Jurkat, Clone E6-1 (cell line): ENCODE measurements at regions not wholly inside any gene's neighbourhood (a gene's known extent, or its start where the extent isn't known, plus 50 kb on each side); places are given as distances from the start of the nearest gene placed in this dataset.

ENCODE experiments used
- DNase-seq: peaks from one replicate; pipeline ENCODE4 v3.0.0-alpha.2; 2011; ENCODE audit warnings: low read depth, low spot score
- H3K4me3 ChIP-seq: 2 replicates; pipeline ENCODE4 v1.5.1; 2011; ENCODE audit warnings: mild to moderate bottlenecking, low read length, control low read depth, moderate library complexity

DNA sequence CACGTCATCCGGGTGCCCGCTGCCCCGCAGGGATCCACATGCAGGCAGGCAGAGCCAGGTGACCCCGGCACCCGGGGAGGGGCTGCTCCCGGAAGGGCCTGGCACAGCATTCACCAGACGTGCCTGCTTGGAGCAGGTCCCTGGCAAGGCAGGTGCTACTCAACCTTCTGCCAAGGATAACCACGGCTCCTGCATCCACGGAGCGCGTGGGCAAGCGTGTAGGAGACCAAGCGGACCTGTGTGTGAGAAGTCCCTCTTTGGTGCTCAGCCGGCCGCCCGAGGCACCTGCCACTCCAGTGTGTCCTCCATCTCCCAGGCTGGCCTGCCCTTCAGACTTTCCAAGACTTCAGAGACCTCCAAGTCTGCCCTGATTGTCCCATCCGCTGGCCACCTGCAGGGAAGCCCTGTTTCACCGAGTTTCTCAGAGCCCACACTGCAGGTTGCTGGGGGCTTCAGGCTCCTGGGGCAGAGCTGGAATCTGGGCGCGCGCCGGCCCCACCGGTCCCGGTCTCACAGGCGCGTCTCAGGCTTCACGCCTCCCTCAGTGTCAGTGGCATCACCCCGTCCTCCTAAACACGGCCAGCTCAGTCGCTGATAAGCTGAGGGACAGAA is 124.3 kb downstream of the DLL1 start:
- no peak for DNase-seq
- no peak overlapping the region for H3K4me3 ChIP-seq

DNA sequence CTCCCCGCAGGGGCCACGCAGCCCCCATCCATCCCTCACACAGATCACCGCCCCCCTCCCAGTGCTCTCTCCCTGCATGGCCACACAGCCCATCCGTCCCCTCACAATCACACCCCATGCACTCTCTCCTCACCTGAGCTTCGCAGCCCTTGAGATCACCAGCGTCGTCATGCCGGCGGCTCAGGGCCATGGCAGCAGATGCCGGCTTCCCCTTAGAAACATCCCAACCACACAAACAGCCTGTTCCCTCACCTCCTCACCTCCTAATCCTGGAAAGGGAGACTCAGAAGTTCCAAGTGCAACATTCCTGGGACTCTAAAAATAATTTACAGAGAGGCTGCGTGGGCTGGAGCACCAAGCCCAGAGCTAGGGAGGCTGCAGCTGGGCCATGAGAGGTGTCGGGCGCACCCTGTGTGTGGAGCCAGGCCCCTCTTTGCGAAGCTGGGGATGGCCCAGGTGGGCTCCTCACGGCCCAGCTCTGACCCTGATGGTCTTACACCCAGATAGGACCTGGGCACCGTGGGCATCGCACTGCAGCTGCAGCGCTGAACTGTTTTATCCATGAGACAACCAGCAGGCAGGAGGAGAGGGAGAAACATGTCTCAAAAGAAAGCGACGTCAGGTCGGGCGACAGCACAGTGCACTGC is 125.3 kb downstream of the DLL1 start:
- H3K4me3 ChIP-seq = no peak overlapping the region
- no peak for DNase-seq

DNA sequence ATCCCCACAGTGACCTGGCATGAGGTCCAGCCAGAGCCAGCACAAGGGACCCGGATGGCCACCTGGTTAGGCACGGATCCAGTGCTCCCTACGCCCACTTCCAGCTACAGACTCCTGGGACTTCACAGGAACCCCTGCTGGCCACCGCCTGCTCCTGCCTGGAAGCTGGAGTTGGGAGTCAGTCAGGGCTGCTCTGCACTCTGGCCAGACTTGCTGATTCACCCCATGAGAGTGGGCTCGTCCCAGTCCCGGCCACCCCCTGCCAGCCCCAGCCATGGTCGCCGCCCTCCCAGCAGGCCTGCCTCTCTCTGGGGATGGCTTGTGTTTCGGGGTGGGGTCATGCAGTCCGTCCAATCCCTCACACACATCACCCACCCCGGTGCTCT is 125.8 kb downstream of the DLL1 start:
- H3K4me3 ChIP-seq = no peak overlapping the region
- DNase-seq = no peak

DNA sequence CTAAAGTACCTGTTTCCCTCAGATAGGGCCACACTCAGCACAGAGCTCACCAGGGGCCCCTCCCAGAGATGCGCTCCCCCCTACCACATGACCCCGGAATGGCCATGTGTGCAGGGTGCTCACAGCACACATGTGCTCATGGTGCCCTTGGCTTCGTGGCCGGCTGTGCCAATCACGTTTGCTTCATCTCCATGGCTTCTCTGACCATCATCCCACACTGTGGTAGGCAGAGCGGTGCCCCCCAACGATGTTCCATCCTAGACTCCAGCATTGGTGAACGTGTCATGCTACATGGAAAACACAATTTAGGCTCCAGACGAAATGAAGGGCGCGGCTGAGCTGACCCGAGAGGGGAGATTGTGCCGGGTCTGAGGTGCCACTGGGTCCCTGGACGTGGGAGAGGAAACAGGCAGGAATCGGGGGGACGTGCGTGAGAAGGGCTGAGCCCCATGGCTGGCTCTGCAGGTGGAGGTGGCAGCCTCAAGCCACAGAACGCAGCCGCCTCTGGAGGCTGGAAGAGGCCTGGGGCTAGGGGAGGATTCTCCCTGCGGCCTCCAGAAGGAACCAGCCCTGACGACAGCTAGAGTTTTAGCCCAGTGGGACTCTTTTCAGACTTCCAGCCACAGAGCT is 126.5 kb downstream of the DLL1 start:
- no peak for DNase-seq
- no peak overlapping the region for H3K4me3 ChIP-seq

DNA sequence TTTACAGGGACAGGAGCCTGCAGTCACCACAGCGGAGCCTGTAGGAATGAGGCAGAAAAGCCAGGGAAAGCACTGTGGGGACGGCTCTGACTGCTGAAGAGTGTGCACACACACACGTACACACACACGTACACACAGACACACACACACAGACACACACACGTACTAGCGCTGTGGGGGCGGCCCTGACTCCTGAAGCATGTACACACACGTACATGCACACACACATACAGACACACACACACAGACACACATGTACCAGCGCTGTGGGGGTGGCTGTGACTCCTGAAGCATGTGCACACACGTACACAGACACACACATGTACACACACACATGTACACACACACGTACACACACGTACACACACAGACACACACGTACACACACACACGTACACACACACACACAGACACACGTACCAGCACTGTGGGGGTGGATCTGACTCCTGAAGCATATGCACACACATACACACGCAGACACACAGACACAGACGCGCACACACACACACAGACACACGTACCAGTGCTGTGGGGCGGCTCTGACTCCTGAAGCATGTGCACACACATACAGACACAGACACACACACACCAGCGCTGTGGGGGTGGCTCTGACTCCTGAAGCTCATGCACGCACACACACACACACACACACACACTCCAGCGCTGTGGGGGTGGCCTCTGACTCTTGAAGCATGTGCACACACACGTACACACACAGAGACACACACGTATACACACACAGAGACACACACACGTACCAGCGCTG is 127.3 kb downstream of the DLL1 start:
- no peak for DNase-seq
- no peak overlapping the region for H3K4me3 ChIP-seq

DNA sequence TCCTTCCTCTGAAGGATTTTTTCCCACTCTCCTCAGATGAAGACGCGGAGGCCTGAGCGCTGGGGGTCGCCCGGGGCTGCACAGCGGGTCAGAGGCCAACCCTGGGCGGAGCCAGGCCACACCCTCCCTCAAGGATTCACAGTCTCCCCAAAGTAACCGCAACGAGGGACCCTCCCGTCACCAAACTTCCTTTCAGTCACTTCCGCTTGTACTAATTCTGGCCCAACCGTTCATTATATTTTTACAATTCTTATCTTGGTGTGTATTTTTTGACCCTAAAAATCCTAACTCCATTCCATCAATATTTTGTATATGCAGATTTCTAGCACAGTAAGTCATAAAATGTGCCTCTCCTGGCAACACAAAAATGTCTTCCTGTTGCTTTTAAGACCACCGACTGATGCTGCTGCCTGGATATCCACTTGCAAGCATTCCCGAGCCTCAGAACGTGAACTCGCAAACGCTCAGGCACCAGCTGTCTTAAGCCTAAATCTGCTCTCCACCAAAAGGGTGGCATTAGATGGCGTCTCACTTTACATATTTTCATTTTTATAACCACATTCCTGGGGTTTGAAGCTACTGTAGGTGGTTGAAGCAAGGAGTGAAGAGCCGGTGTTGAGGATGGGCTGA is 128.0 kb downstream of the DLL1 start:
- no peak for DNase-seq
- H3K4me3 ChIP-seq = no peak overlapping the region

DNA sequence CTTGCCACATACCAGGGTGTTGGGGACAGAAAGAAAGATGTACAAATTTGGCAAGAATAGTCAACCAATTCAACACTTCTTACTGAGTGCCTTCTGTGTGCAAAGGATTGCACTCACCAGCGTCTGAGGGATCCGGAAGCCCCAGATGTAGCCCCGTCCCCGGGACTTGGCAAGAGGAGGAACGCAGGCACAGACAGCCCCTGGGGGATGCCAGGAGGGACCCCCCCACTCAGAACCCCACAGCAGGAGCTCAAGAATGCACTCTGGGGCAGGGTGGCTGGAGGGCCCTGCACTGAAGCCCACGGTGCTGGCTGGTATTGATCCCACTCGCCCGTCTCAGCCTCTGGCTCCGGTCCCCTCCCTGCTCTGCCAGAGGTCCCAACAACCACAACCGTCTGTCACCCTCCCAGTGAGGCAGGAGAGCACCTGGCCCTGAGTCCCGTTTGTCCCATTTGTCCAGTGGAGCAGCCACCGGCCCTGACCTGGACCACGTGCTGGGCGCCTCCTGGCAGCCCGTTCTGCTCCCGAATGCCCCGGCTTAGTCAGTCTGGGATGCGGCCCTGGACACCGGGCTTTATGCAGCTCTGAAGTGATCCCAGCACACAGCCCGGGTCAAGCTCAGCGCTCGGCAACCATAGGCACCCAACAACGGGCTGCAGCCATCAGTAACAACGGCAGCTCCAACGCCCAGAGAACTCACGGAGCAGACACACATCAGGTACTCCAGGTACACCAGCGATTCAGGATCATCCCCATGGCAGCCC is 128.7 kb downstream of the DLL1 start:
- no peak overlapping the region for H3K4me3 ChIP-seq
- DNase-seq = no peak

DNA sequence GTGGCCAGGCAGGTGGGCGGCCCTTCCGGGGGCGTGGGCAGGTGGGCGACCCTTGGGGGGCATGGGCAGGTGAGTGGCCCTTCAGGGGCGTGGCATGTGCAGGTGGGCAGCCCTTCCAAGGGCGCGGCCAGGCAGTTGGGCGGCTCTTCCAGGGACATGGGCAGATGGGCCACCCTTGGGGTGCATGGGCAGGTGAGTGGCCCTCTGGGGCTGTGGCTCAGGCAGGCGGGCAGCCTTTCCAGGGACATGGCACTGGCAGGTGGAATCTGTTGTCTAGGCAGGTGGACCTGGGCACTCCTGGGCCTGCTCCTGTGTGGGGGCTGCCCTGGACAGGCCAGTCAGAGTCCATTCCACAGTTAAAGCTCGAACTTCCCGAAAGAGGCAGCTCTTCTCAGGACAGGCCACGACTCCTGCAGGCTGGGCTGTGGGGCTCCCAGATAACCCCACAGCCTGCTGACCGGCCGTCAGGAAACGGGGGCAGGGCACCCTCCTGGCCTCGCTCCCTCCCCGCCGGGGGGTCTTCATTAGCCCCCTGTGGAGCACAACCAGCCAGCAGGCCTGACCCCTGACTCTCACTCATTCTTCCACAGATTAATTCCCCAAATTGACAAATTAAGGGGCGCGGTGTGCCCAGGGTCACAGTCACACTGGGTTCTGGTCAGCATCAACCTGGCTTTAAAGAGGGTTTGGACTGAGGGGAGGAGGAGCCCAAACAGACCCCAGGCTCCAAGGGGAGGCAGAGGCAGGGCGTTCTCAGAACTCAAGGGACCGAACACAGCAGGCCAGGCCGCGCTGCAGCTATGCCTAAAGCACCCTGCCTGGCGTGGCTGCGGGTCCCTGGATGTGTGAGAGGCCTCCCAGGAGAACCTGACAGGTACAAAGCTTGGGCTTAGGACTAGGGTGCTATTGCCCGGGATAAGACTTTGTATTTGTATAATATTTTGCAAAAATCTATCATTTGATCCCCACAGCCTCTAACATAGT is 130.0 kb downstream of the DLL1 start:
- DNase-seq = no peak
- no peak overlapping the region for H3K4me3 ChIP-seq

DNA sequence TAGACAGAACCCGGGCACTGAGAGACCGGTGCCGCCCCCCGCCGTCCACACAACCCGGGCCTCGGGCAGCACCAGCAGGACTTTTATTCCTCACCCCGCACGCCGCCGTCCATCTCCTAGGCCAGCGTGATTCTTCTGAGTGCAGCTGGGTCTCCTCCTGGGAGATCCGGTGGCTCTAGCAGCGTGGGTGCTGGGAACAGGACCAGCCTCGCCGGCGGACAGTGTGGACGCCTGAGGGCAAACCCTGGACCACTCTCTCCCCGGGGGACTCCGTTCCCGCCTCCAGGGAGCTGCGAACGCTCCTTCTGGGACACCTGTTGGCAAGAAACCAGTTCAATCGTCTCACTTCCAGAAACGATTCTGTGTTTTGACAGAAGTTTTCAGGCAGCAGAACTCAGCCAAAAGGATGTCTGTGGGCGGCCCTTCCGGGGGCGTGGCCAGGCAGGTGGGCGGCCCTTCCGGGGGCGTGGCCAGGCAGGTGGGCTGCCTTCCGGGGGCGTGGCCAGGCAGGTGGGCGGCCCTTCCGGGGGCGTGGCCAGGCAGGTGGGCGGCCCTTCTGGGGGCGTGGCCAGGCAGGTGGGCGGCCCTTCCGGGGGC is 130.7 kb downstream of the DLL1 start:
- DNase-seq = no peak

DNA sequence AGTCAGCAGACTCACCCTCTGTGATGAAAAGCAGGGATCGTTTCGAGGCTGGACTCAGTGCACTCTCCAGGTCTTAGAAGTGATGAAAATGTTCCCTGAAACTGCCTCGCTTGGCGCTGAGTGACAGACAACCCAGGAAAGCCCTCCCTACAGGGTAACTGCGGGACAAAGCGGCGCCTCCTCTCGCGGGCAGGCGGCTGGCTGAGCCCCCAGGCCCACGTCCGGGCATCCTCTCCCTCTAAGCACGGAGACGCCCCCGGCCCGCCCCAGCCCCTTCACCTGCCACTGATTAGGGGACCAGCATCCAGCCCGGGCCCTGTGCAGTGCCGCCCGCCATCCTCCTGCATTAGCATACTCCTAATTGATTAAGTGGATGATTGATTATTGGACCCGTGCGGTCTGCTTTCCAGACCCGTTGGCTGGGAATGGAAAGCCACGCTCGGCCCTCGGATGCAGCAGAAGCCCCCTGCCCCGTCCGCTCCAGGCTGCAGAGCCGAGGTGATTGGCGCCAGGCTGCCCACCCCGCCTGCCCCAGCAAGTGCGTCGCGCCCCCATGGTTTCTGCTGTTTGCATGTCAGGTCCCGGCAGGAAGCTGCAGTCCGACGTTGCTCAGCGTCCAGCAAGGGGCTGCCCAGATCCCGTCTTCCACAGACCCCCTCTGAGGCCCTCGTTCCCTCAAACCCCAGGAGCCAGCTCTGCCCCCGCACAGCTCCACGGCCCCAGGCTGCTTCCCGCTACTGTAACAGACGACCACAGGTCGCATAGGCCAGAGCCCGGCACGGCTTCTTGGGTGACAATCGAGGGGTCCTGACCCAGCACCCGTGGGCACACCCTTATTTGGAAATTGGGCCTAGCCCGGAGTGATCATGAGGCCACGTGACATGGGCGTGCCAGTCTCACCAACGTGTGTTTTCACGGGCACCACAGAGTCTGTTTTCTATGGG is 131.6 kb downstream of the DLL1 start:
- no peak overlapping the region for H3K4me3 ChIP-seq
- no peak for DNase-seq

More for the DNA sequence above, 130.7 kb downstream of the DLL1 start:
- H3K4me3 ChIP-seq = no peak overlapping the region

DNA sequence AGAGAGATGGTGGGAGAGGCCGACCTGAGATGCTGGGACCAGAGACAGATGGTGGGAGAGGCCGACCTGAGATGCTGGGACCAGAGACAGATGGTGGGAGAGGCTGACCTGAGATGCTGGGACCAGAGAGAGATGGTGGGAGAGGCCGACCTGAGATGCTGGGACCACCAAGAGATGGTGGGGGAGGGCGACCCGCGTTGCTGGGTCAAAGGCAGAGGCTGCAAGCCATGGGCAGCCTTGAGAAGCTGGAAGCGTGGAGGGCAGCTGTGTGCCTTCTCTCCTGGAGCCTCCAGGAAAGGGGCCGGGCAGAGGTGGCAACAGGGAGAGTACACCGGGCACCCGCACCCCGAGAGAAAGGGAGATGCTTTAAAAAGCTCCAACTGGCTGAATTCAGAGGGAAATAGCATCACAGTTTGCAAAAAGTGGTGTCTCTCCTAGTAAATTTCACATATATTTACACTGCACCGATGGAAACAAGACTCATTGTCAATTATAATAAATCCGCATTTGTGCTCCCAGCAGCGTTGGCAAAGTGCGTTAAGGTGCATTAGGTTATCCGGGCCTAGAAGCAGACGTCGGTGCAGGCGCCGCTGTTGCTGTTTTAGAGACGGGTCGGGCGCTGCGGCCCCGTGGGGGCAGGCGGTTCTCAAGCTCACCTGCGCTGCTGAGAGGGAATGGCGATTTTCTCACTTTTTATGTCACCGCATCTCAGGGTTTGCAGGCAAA is 132.4 kb downstream of the DLL1 start:
- no peak for DNase-seq
- no peak overlapping the region for H3K4me3 ChIP-seq

DNA sequence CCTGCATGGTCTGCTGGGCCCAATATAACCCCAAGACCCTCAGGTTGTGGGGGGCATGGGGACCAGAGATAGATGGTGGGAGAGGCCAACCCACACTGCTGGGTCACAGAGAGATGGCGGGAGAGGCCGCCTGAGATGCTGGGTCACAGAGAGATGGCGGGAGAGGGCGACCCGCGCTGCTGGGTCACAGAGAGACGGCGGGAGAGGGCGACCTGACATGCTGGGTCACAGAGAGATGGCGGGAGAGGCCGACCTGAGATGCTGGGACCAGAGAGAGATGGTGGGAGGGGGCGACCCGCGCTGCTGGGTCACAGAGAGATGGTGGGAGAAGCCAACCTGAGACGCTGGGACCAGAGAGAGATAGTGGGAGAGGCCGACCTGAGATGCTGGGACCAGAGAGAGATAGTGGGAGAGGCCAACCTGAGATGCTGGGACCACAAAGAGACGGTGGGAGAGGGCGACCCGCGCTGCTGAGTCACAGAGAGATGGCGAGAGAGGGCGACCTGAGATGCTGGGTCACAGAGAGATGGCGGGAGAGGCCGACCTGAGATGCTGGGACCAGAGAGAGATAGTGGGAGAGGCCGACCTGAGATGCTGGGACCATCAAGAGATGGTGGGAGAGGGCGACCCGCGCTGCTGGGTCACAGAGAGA is 133.2 kb downstream of the DLL1 start:
- no peak for DNase-seq
- H3K4me3 ChIP-seq = no peak overlapping the region

DNA sequence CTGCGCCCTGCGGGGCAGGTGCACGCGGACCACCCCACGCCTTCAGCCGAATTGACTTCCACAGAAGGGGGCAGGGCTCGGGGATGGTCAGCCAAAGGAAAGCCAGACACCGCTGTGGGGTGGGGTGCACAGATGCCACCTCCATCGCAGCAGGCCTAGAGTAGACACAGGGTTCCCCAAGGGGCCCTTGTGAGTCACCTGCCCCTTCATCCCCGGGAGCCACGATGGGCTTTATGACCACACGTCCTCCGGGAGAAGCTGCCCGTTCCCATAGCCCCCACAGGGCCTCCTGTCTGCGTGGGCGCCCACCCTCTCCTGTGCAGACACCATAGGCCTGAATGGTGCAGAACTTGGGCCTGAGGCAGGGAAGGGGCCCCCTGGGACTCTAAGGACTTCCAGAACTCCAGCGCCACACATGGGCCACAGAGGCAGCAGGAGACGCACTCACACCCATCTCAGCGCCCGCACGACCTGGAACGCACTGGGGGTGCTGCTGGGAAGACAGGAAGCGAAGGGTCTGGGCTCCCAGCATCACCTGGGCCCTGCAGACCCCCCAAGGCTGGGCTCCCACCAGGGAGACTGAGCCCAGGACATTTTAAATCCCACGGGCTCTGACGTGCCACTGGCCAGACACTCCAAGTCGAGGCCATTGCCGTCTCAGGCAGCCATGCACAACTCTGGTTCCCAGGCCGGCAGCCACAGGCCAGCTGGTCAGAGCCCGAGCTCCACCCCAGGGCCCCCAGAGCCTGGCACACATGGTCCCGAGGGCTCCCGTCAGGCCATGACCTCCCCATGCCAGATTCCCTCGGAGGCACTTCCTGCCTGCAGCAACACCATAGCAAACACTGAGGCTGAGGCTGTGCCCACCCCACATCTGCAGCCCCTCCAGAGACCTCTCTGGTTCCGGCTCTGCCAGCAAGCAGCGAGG is 134.2 kb downstream of the DLL1 start:
- no peak for DNase-seq
- no peak overlapping the region for H3K4me3 ChIP-seq

DNA sequence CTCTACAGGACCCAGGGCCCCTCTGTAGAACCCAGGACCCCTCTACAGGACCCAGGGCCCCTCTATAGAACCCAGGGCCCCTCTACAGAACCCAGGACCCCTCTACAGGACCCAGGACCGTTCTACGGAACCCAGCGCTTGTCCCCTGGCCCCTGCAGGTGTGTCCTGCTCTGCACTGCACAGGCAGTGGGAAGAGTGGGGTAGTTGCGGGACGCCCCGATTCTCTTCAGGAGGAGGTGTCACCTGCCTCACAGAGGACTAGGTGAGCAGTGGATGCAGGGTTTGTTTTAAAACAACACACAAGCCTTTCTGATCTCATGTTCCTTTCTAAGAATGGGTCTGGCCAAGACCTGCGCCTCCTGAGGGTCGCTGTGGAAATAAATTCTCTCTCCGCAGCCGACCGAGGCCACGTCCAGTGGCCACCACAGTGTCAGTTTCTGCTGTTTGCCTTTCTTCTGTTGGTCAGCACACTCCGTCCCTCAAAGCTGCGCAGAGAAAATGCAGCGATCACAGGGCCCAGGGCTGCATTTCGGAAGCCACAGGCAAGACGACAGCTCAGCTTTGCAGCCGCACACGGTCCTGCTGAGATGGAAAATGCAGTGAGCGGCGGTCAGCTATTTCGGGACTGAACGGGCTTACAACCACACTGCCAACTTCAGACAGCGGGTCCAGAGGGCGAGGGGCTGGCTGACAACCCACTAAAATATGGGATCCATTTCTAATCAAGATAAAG is 135.2 kb downstream of the DLL1 start:
- DNase-seq = no peak

More for the DNA sequence above, 135.2 kb downstream of the DLL1 start:
- no peak overlapping the region for H3K4me3 ChIP-seq
